ENCODE measurements at regions not wholly inside any gene's neighbourhood (a gene's known extent, or its start where the extent isn't known, plus 50 kb on each side); places are given as distances from the start of the nearest gene placed in this dataset.

GRCh38 chr2:129895061-129895460 is 84.4 kb upstream of the RAB6C start:
- no peak for DNase-seq (ENCODE audit: low read depth)

DNA sequence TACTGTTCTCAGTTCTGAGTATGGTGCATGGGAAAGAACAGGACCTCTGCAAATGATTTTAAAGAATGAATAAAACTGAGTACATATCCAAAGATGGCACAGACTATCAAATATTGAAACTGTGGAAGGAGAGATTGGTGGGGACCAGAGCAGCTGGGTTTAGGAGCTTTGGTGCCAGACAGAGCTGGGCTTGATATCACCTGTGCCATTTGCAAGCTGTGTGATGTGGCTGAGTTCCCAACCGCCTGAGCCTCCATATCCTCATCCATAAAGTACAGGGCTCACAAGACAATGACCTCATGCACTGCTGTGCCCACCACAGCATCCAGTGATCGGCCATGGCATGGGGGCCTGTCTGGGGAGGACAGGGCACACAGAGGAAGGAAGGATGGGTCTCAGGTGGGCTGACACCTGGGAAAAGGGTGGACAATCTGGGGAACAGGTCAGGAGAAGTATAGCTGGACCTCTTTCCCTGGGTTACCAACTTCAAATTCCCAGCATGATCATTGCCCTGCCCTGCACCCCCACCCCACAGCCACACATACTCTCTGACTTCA is 83.9 kb upstream of the RAB6C start:
- no peak for DNase-seq (ENCODE audit: low read depth)

- no peak for DNase-seq (ENCODE audit: low read depth)
Measured at GRCh38 chr2:129896226-129897100, 83.0 kb upstream of the RAB6C start.

- DNase-seq (ENCODE audit: low read depth), result no peak
Measured at GRCh38 chr2:129901754-129902415, 77.6 kb upstream of the RAB6C start.

DNA sequence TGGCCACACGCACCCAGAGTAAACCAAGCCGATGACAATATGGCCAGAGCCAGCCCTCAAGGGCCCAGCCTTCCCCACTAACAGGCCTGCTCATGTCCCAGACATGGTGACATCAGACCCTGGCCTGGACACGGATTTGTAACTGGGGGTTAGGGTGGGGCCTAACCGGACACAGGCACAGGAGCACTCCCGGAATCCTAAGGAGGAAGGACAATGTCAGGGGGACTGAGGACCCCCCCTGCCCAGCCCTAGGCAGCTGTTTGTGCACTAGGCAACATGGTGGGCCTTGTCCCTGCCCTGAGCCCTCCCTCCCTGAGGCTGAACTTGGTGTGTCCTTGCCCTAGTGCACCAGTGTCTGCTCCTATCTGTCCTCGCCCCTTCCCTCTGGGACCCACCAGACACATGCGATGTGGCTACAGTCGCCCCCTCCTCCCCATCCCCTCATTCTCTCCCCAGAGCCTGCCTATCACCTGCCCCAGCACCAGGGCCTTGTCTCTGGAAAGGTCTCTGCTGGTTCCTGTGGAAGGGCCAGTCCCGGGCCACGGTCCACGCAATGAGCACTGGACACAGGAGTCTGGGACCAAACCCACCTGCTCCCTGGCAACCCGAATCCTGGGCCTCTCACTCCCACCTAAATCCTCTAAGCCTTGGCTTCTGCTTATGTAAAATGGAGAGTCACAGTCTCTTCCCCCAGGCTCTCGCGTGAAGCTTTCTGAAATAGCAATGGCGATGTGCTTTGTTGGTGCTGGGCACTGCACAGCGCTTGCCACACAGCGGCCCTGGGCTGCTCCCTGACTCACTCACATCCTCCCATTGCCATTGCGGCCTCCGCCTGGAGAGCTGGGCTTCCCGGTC is 76.5 kb upstream of the RAB6C start:
- DNase-seq (ENCODE audit: low read depth), result no peak

DNA sequence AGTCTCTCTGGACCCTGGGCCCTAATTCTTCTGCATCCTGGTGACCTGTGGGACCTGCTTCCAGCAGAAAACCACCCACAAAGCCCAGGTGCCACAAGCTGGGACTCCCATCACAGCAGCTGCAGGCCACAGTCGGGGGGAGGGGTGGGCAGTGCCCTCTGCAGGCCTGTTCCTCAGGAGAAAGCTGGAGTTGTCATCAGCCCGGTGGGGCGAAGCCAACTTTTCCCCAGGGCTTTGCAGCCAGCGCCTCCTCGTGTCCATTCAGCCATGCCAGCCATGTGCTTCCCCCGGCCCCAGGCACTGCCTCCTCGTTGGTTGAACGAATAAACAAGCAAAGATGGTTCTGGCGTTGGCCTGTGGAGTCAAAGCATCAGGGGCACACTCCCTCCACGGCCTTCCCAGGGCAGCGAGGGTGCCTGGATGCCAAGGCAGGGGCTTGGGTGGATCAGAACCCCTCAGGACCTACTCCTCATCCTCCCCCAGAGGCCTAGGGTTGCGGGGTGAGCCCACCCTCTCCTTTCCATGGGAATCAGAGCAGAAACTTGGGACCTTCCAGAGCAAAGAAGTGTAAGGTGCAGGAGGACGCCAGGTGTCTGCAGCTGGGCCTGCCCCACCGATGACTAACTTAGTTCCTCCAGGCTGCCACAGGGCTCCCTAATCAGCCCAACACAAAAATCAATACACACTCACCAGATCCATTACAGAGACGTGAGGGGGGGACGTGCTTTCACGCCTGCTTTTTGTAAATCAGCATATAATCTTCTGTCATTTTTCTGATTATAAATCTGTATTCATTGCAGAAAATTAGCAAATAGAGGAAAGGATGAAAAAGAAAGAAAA is 75.7 kb upstream of the RAB6C start:
- no peak for DNase-seq (ENCODE audit: low read depth)

DNA sequence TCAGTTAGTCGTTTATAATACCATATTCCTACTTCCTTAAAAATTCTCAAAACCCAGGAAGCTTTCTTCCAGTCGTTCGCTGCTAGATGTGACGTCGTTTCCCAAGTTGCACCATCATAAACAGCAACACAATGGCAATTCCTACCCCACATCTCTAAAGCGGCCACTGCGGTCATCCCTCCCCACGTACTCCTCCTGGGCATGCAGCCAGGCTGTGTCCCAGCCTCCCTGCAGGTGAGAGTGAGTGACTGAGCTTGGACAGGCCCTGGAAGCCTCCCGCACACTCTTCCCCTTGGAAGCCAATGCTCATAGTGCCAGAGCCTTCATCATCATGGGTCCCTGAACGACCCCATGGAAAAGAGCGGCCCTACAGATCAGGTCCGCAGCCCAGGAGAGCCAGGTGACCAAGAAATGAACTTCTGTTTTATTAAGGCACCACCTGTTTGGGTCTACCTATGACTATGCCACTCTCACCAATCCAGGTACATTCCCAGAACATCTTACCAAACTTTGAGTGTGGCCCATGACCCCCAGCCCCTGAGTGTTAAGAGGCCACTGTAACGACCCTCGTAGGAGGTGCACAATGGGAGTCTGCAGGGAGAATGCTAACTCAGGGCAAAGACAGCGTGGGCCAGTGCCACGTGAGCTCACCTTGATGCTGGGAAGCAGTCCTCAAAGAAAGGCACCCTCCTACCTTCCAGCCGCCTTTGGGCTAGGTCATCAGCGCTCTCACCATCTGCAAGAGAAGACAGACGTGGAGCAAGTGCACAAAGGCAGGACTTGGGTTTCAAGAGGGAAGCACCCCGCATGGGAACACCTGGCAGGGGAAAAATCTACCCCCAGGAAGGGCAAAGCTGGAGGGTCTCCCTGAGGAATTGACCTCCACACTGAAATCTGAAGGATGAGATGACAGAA is 74.7 kb upstream of the RAB6C start:
- DNase-seq (ENCODE audit: low read depth), result no peak

GRCh38 chr2:129905664-129906081 is 73.8 kb upstream of the RAB6C start:
- no peak for DNase-seq (ENCODE audit: low read depth)

DNA sequence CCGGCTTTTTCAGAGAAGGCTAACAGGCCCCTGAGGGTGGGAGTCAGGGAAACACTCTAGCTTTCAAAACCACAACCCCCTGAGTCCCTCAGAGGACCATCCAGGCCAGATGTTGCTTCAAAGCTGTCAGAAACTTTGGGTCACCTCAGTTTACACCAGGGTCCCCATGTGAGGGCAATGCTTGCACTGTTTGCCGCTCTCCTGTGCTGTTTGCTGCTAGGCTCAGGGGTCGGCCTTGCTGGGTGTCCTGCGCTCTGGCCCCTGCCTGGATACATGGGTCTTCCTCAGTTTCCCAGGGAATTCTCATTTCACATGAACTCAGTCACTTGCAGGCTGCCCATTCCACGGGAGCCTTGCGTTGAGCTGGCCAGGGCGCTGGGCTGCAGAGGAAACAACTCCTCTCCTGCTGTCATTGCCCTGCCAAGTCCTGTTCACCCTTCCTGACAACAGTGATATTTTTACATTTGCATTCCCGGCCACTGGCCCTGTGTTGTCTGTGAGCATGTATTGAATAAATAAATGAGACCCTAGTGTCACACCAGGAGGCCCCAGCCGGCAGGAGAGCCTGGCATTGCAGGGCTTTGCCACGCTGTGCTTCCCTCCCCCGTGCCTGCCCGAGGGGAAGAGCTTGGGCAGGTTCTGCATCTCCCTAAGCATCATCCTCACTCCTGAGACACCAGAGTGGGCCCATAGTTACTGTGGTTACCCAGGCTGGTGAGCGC is 73.2 kb upstream of the RAB6C start:
- DNase-seq (ENCODE audit: low read depth), result no peak

DNA sequence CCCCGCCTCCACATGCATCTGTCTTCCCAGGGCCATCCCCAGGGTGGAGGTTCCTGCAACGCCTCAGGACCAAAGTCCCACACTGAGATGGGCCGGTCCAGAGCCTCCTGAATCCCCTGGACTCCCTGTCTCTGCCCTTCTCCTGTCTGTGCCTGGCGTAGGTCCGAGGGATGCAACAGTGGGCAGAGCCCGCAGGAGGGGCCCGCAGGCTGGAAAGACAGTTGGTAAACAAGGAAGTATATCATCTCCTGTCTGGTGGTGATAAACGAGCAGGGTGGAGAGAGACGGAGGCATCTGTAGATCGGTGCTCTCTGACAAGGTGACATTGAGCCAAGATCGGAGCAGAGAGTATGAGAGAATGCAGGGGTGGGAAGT is 72.6 kb upstream of the RAB6C start:
- DNase-seq (ENCODE audit: low read depth), result no peak

DNA sequence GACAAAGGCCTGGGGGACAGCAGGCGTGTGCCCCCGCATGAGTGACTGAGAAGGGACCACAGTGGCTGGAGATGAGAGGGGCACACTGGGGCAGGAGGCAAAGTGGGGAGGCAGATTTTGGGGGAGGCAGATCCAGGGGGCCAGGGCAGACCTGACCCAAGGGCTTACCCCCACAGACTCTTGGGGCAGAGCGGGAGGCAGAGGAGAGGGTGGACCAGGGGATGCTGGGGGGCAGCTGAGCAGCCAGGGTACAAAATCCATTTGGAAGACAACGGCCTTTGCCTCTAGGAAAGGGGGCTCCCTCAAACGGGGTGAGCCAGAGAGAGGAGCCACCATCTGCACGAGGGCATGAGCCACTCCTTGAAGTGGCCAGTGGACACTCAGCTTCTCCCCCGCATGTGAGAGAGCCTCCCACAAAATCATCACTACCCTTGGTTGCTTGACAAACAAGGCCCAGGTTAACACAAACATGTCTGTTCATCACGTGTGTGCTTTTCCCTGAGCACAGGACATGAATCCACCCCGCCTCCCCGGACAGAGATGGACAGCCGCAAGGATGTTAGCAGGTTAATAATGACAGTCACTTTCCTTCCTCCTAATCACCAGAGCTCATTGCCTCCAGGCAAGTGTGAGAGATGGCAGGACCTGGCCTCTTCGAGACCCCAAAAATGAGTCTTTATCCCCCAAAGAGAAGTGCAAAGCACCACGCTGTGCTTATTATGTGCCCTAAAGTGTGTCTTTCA is 72.0 kb upstream of the RAB6C start:
- DNase-seq (ENCODE audit: low read depth), result no peak

DNA sequence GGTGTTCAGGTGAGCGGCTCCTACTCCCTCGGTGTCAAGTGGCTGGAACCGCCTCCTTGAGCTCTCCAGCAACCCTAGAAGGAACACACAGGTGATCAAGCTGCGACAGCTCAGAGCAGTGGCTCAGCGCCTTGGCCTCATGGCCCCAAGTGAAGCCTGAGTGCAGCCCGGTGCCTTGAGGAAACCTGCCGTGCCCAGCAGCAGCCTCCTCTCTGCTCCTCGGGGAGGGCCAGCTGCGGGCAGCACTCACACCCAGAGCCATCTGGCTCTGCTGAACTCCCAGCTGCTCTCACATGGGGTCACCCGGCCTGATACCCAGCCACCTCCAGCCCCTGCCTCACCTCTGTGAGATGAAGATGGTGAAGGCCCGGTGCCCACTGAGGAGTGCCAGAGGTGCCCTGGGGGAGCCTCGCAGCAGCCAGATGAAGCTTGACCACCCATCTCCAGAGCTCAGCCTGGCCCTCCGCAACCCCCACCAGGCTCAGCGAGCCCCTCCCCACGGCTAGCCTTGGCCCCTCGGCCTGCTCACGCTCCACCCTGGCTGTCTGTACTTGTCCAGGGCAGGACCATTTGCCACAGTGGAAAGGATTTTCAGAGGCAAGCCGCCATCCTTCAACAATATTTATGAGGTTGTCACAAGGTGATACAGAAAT is 70.6 kb upstream of the RAB6C start:
- no peak for DNase-seq (ENCODE audit: low read depth)

- DNase-seq (ENCODE audit: low read depth), result no peak
Measured at GRCh38 chr2:129909651-129910418, 69.6 kb upstream of the RAB6C start.

GRCh38 chr2:129910446-129911362 is 68.8 kb upstream of the RAB6C start:
- DNase-seq (ENCODE audit: low read depth), result no peak

GRCh38 chr2:129911363-129912065 is 68.0 kb upstream of the RAB6C start:
- no peak for DNase-seq (ENCODE audit: low read depth)
